GM12865 (cell line): ENCODE measurements at regions not wholly inside any gene's neighbourhood (a gene's known extent, or its start where the extent isn't known, plus 50 kb on each side); places are given as distances from the start of the nearest gene placed in this dataset.

Experiments
- DNase-seq: peaks from one replicate; pipeline ENCODE4 v3.0.0; 2010; ENCODE audit warnings: low read depth
- H3K4me3 ChIP-seq: 2 replicates; pipeline ENCODE4 v1.5.1; 2011; ENCODE audit warnings: mild to moderate bottlenecking, low read depth, low read length, control low read depth
- CTCF ChIP-seq: IDR thresholded peaks from 2 replicates; pipeline ENCODE4 v1.5.1; 2011; ENCODE audit warnings: low read length, control low read depth, low read depth, inconsistent platforms; ENCODE audit not compliant: insufficient read depth; ENCODE audit errors: missing control alignments

GRCh38 chr5:158285698-158286097, 426.8 kb upstream of the CLINT1 start:
- no peak for TF ChIP-seq CTCF
- no peak overlapping the region for H3K4me3 ChIP-seq
- DNase-seq = no peak

- no peak for TF ChIP-seq CTCF
- no peak for DNase-seq
- H3K4me3 ChIP-seq = no peak overlapping the region
Observed at GRCh38 chr5:158284242-158284641, 425.3 kb upstream of the CLINT1 start.

- DNase-seq = no peak
- no peak overlapping the region for H3K4me3 ChIP-seq
- TF ChIP-seq CTCF = no peak
Observed at GRCh38 chr5:158283397-158283796, 424.5 kb upstream of the CLINT1 start.

- no peak overlapping the region for H3K4me3 ChIP-seq
- no peak for DNase-seq
- no peak for TF ChIP-seq CTCF
Observed at GRCh38 chr5:158278216-158278925, 419.4 kb upstream of the CLINT1 start.

GRCh38 chr5:158277276-158277675, 418.3 kb upstream of the CLINT1 start:
- TF ChIP-seq CTCF = no peak
- H3K4me3 ChIP-seq = no peak overlapping the region
- DNase-seq = no peak

GRCh38 chr5:158276692-158277091, 417.7 kb upstream of the CLINT1 start:
- H3K4me3 ChIP-seq = no peak overlapping the region
- no peak for TF ChIP-seq CTCF
- DNase-seq = no peak

- no peak for TF ChIP-seq CTCF
- H3K4me3 ChIP-seq = no peak overlapping the region
- no peak for DNase-seq
Observed at GRCh38 chr5:158275511-158275910, 416.6 kb upstream of the CLINT1 start.
